HG02885 (cell line): ENCODE measurements at regions not wholly inside any gene's neighbourhood (a gene's known extent, or its start where the extent isn't known, plus 50 kb on each side); places are given as distances from the start of the nearest gene placed in this dataset.
"Not testable (repeated sequence)": the region's sequence is repeated elsewhere in the genome, so short reads cannot be mapped to it uniquely, and the experiment has no call there.

Experiments
- ATAC-seq: cut with Tn5 transposase; IDR thresholded peaks from one replicate; pipeline ENCODE4 v1.9.1; 2021; ENCODE audit warnings: mild to moderate bottlenecking; ENCODE audit not compliant: unreplicated experiment, poor library complexity

- ATAC-seq: not testable (repeated sequence)
Measured at GRCh38 chrX:89539150-89539549, 382.6 kb upstream of the TGIF2LX start.

GRCh38 chrX:89557146-89557545 lies 364.6 kb upstream of the TGIF2LX start:
- not testable (repeated sequence) for ATAC-seq

- ATAC-seq: not testable (repeated sequence)
Measured at GRCh38 chrX:89562079-89562478, 359.6 kb upstream of the TGIF2LX start.

DNA sequence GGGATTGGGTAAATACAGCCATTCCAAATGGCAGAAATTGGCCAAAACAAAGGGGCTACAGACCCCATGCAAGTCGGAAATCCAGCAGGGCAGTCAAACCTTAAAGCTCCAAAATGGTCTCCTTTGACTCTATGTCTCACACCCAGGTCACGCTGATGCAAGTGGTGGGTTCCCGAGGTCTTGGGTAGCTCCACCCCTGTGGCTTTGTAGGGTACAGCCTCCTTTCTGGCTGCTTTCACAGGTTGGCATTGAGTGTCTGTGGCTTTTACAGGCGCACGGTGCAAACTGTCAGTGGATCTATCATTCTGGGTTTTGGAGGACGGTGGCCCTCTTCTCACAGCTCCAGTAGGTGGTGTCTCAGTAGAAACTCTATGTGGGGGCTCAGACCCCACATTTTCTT lies 358.6 kb upstream of the TGIF2LX start:
- not testable (repeated sequence) for ATAC-seq

- ATAC-seq: not testable (repeated sequence)
Measured at GRCh38 chrX:89567787-89568186, 353.9 kb upstream of the TGIF2LX start.

- ATAC-seq: not testable (repeated sequence)
Measured at GRCh38 chrX:89581868-89582267, 339.8 kb upstream of the TGIF2LX start.

GRCh38 chrX:89631858-89632257 lies 289.9 kb upstream of the TGIF2LX start:
- ATAC-seq: not testable (repeated sequence)

DNA sequence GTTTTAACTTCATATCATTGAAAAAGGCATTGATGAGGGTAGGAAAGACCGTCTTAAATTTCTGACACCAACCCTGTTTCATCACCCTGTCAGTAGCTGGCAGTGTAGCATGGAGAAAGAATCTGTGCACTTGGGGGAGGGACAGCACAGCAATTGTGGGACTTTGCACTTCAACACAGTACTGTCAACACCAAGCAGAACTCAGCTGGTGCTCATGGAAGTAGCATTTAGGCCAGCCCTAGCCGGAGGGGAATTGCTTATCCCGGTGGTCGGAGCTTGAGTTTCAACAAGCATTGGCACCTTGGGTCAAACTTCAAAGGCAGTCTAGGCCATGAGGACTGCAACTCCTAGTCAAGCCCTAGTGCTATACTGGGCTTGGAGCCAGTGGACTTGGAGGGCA lies 285.8 kb upstream of the TGIF2LX start:
- not testable (repeated sequence) for ATAC-seq

DNA sequence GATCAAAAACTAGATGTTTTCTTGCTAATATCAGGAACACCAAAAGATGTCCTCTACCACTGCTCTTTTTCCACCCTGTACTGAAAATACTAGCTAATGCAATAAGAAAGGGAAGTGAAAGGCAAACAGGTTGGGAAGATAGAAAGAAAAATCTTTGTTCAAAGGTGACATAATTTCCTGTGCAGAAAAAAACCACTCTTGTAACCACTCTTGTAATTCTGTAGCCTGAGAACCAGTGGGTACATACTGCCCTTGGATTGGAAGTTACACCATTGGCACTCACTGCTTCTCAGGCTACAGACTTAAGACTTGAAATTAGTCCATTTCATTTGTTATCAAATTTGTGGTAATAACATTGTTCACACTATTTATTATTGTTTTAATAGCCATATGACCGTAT lies 263.0 kb upstream of the TGIF2LX start:
- not testable (repeated sequence) for ATAC-seq

DNA sequence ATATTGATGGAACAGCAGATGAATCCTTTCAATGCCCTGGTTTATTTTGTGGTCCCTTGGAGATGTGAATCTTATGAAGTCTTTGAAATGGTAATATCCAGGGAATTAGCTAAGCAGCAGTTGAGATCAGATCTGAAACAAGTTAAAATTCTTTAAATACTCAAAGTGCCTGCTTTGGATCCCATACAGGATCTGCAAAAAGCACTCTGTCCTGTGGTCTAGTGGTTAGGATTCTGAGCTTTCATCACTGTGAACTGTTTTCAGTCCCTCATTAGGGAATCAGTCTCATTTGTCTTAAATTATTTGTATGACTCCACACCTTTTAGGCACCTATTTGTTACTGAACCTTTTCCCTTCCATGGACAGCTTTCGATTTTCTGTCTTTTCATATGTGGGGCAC lies 215.2 kb upstream of the TGIF2LX start:
- not testable (repeated sequence) for ATAC-seq

DNA sequence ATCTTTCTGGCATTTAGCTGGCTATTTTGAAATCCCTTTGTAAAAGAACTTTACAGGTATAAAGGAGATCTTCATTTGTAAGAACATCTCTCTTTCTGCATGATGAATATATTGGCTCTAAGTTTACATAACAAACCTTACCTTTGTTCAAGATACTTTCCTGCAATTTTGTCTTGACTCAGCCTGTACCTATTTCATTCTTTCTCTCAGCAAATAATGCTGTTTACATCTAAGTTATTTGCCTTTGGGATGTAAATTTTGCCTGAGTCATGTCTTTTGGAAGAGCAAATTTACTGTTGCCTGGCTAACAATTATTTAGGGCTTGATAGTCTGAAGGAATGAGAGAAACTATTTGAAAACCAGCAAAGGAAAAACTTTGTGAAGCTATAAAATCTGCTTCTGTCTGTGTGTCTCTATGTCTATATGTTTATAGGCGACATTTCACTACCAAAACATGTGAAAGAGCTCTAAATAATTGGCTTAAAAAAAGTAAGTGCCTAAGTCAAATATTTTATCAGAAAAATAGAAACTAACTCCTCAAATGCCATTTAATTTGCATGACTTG lies 214.3 kb upstream of the TGIF2LX start:
- ATAC-seq: not testable (repeated sequence)

- ATAC-seq: not testable (repeated sequence)
Measured at GRCh38 chrX:89734367-89734766, 187.3 kb upstream of the TGIF2LX start.

GRCh38 chrX:89756466-89756865 lies 165.2 kb upstream of the TGIF2LX start:
- ATAC-seq: not testable (repeated sequence)

GRCh38 chrX:89757767-89758166 lies 163.9 kb upstream of the TGIF2LX start:
- peak; percentile 58 for ATAC-seq

GRCh38 chrX:89759076-89759685 lies 162.5 kb upstream of the TGIF2LX start:
- ATAC-seq: not testable (repeated sequence)

- ATAC-seq: not testable (repeated sequence)
Measured at GRCh38 chrX:89771639-89772038, 150.1 kb upstream of the TGIF2LX start.

DNA sequence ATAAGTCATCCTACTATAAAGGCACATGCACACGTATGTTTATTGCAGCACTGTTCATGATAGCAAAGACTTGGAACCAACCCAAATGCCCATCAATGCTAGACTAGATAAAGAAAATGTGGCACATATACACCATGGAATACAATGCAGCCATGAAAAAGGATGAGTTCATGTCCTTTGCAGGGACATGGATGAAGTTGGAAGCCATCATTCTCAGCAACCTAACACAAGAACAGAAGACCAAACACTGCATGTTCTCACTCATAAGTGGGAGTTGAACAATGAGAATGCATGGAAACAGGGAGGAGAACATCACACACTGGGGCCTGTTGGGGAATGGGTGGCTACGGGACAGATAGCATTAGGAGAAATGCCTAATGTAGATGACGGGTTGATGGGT lies 110.3 kb upstream of the TGIF2LX start:
- not testable (repeated sequence) for ATAC-seq

DNA sequence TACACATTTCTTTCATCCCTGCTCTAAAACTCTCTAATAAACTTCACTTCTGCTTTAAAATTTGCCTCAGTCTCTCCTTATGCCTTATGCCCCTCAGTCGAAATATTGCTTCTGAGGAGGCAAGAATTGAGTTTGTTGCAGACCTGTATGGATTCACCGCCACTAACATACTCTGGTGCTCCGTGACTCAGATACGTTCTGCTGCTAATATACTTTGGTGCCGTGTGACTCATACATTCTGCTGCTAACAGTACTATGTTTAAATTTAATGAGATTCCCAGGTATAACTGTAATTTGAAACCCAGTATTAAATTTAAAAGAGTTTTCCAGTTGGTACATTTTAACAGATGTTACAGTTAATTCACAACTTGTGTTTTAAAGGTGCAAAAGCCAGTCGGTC lies 82.0 kb upstream of the TGIF2LX start:
- ATAC-seq: not testable (repeated sequence)

DNA sequence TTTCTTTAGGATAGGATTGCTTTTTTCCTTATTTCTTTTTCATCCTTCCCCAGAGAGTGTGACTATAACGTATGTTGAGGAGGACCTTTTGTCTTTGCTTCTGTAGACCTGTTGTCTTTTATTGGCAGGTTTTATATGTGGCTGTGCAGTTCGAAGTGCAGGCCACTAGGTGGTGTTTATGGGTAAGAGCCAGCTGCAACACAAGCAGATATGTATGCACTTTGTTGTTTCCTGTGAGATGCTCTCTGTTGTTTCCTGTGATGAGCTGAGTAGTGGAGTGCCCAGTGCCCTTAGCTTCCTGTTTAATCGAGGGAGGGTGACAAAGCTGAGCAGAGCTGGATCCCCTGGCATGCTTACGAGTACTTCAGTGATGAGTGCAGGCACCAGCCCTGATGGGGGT lies 50.0 kb upstream of the TGIF2LX start:
- peak; percentile 98 for ATAC-seq
